GM12891 (cell line): ENCODE measurements at regions not wholly inside any gene's neighbourhood (a gene's known extent, or its start where the extent isn't known, plus 50 kb on each side); places are given as distances from the start of the nearest gene placed in this dataset.

Experiments
- PAX5 ChIP-seq: IDR thresholded peaks from 2 replicates; pipeline ENCODE4 v1.6.1; 2011; ENCODE audit warnings: low read length, moderate library complexity, mild to moderate bottlenecking; ENCODE audit not compliant: insufficient read depth, severe bottlenecking
- POLR2A ChIP-seq: IDR thresholded peaks from 2 replicates; pipeline ENCODE4 v1.6.1; 2011; ENCODE audit warnings: low read depth, low read length, control low read depth
- POLR2AphosphoS5 ChIP-seq: IDR thresholded peaks from 2 replicates; pipeline ENCODE4 v1.6.1; 2011; ENCODE audit warnings: low read depth, low read length, control low read depth

DNA sequence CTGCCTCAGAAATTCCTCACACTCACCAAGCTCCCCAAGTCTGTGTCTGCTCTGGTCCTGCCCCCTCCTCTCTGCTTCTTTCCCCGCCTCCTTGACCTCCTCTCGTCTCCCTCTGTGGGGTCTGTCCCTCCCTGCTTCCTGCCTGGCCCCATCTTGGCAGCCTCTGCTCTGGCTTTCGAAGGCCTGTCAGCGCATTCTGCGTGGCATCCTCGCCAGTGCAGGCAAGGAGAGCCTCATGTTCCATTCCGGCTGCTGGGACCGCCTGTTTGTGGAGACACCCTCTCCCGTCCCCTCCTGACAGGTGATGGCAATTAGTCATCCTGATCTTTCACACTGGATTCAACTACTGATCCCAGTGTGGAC, 51.7 kb upstream of the COL13A1 start:
- TF ChIP-seq POLR2A, result no peak
- TF ChIP-seq POLR2AphosphoS5, result no peak
- no peak for TF ChIP-seq PAX5
